K562 (cell line): ENCODE measurements at regions not wholly inside any gene's neighbourhood (a gene's known extent, or its start where the extent isn't known, plus 50 kb on each side); places are given as distances from the start of the nearest gene placed in this dataset.

Experiments
- CGGBP1 ChIP-seq: fragments of 250-450 bp; sonication (Bioruptor Pico); IDR thresholded peaks from 2 replicates; pipeline ENCODE4 v1.9.0; 2021; ENCODE audit warnings: mild to moderate bottlenecking
- CUX1 ChIP-seq: fragments of 200-800 bp; sonication (Bioruptor generic); IDR thresholded peaks from 2 replicates; pipeline ENCODE4 v1.6.1; 2016; ENCODE audit warnings: missing genetic modification characterization, missing compliant biosample characterization
- EGR1 ChIP-seq: fragments of 450-650 bp; conservative IDR thresholded peaks from 2 replicates; pipeline ENCODE4 v1.6.1; 2017; ENCODE audit warnings: mild to moderate bottlenecking
- ELF2 ChIP-seq: fragments of 250-450 bp; sonication (Bioruptor Pico); IDR thresholded peaks from 2 replicates; pipeline ENCODE4 v1.5.0; 2021; ENCODE audit warnings: mild to moderate bottlenecking
- HMG20B ChIP-seq: fragments of 250-450 bp; sonication (Bioruptor Pico); IDR thresholded peaks from 2 replicates; pipeline ENCODE4 v1.5.0; 2021; ENCODE audit warnings: mild to moderate bottlenecking
- MCM7 ChIP-seq, 2 experiments: fragments of 450-650 bp; IDR thresholded peaks; 2 replicates each; pipeline ENCODE4 v1.6.1; 2016 to 2018
- POLR2H ChIP-seq: IDR thresholded peaks from 2 replicates; pipeline ENCODE4 v1.6.1; 2016; ENCODE audit warnings: missing genetic modification characterization, low read depth, mild to moderate bottlenecking, control low read depth, missing compliant biosample characterization, moderate library complexity
- ZC3H4 ChIP-seq: sonication (generic); formaldehyde crosslinking; IDR thresholded peaks from 2 replicates; pipeline ENCODE4 v1.9.0; 2021; ENCODE audit warnings: missing genetic modification reagents, borderline replicate concordance
- ZNF143 ChIP-seq: sonication (generic); formaldehyde crosslinking; IDR thresholded peaks from 2 replicates; pipeline ENCODE4 v1.9.0; 2022; ENCODE audit warnings: mild to moderate bottlenecking, missing genetic modification reagents
- ZNF24 ChIP-seq: fragments of 450-650 bp; IDR thresholded peaks from 2 replicates; pipeline ENCODE4 v1.6.1; 2016
- ZNF766 ChIP-seq: fragments of 200-800 bp; sonication (Bioruptor generic); conservative IDR thresholded peaks from 2 replicates; pipeline ENCODE4 v1.6.1; 2016; ENCODE audit warnings: missing genetic modification characterization, missing compliant biosample characterization
- TF ChIP-seq, protein P1 (sequence below): sonication (generic); formaldehyde crosslinking; IDR thresholded peaks from 2 replicates; pipeline ENCODE4 v1.8.0; 2023; ENCODE audit warnings: mild to moderate bottlenecking, missing genetic modification reagents
- TF ChIP-seq, protein P2 (sequence below): fragments of 250-450 bp; sonication (Bioruptor Pico); IDR thresholded peaks from 2 replicates; pipeline ENCODE4 v1.4.0; 2020; ENCODE audit warnings: mild to moderate bottlenecking
- TF ChIP-seq, protein P3 (sequence below): sonication (generic); formaldehyde crosslinking; IDR thresholded peaks from 2 replicates; pipeline ENCODE4 v1.8.0; 2022; ENCODE audit warnings: missing genetic modification reagents, mild to moderate bottlenecking, borderline replicate concordance

DNA sequence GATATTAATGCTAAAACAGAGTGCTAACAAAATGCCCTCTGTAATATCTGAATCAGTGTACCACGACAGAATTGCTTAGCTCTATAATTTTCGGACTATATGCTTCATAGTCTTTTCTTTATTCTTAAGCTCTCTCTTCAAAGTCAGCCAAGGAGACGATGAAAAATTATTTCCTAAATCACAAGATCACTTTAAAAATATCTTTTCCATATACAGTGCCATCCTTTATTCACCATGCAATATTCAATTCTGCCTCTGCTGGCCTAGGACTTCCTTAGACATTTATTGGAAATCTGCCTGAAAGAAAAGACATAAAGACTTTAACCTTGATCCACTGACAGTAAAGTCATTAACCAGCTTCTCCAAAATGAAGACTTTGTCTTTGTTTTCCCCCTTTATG lies 238.9 kb upstream of the BTG1 start (continued):
- TF ChIP-seq, protein P1, sequence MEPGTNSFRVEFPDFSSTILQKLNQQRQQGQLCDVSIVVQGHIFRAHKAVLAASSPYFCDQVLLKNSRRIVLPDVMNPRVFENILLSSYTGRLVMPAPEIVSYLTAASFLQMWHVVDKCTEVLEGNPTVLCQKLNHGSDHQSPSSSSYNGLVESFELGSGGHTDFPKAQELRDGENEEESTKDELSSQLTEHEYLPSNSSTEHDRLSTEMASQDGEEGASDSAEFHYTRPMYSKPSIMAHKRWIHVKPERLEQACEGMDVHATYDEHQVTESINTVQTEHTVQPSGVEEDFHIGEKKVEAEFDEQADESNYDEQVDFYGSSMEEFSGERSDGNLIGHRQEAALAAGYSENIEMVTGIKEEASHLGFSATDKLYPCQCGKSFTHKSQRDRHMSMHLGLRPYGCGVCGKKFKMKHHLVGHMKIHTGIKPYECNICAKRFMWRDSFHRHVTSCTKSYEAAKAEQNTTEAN (CRISPR knock-in tag) = no peak
- TF ChIP-seq, protein P2, sequence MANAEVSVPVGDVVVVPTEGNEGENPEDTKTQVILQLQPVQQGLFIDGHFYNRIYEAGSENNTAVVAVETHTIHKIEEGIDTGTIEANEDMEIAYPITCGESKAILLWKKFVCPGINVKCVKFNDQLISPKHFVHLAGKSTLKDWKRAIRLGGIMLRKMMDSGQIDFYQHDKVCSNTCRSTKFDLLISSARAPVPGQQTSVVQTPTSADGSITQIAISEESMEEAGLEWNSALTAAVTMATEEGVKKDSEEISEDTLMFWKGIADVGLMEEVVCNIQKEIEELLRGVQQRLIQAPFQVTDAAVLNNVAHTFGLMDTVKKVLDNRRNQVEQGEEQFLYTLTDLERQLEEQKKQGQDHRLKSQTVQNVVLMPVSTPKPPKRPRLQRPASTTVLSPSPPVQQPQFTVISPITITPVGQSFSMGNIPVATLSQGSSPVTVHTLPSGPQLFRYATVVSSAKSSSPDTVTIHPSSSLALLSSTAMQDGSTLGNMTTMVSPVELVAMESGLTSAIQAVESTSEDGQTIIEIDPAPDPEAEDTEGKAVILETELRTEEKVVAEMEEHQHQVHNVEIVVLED (CRISPR knock-in tag) = no peak
- TF ChIP-seq ELF2 (CRISPR knock-in tag) (no peak), ZNF143 (CRISPR knock-in tag) (no peak), MCM7 (IDR thresholded peaks at IDR 0.05) (no peak), CGGBP1 (CRISPR knock-in tag) (no peak), POLR2H (tag) (no peak), CUX1 (CRISPR knock-in tag) (no peak), ZNF24 (no peak), HMG20B (CRISPR knock-in tag) (no peak), EGR1 (no peak), ZC3H4 (no peak), ZNF766 (no peak)
- TF ChIP-seq, protein P3, sequence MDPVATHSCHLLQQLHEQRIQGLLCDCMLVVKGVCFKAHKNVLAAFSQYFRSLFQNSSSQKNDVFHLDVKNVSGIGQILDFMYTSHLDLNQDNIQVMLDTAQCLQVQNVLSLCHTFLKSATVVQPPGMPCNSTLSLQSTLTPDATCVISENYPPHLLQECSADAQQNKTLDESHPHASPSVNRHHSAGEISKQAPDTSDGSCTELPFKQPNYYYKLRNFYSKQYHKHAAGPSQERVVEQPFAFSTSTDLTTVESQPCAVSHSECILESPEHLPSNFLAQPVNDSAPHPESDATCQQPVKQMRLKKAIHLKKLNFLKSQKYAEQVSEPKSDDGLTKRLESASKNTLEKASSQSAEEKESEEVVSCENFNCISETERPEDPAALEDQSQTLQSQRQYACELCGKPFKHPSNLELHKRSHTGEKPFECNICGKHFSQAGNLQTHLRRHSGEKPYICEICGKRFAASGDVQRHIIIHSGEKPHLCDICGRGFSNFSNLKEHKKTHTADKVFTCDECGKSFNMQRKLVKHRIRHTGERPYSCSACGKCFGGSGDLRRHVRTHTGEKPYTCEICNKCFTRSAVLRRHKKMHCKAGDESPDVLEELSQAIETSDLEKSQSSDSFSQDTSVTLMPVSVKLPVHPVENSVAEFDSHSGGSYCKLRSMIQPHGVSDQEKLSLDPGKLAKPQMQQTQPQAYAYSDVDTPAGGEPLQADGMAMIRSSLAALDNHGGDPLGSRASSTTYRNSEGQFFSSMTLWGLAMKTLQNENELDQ (CRISPR knock-in tag) = no peak
